ENCODE measurements at regions not wholly inside any gene's neighbourhood (a gene's known extent, or its start where the extent isn't known, plus 50 kb on each side); places are given as distances from the start of the nearest gene placed in this dataset.

GRCh38 chr17:53134548-53134947 lies 688.2 kb upstream of the KIF2B start:
- Histone ChIP-seq H3K4me2 (ENCODE audit: low read length) (no peak overlapping the region), H3F3A (ENCODE audit: control insufficient read depth, insufficient read depth) (no peaks in the 10 kb centered on the region), H4K20me1 (ENCODE audit: control insufficient read depth, insufficient read depth, low read depth, low read length) (no peaks in the 10 kb centered on the region), H3K4me3 (ENCODE audit: low read length) (no peak overlapping the region), H3K4me1 (ENCODE audit: control insufficient read depth, low read length) (no peaks in the 10 kb centered on the region), H3K79me2 (ENCODE audit: control insufficient read depth, low read length) (no peaks in the 10 kb centered on the region), H3K9me3 (ENCODE audit: control insufficient read depth, insufficient read depth, low read length) (no peaks in the 10 kb centered on the region), H3K9me2 (replicated peaks; ENCODE audit: control insufficient read depth, low read length) (no peaks in the 10 kb centered on the region), H3K36me3 (ENCODE audit: control insufficient read depth, low read length) (no peaks in the 10 kb centered on the region), H3K27ac (ENCODE audit: low read depth, low read length) (no peak overlapping the region), H3K27me3 (ENCODE audit: control insufficient read depth, low read length) (no peaks in the 10 kb centered on the region)
- no peak for TF ChIP-seq EZH2phosphoT487 (IDR thresholded peaks at IDR 0.05; ENCODE audit: borderline replicate concordance, low read length)
- TF ChIP-seq CTCF (IDR thresholded peaks at IDR 0.05; ENCODE audit: low read depth, low read length, poor library complexity, severe bottlenecking): no peak

- Histone ChIP-seq H3K36me3 (ENCODE audit: control insufficient read depth, low read length) (no peaks in the 10 kb centered on the region), H3K9me2 (replicated peaks; ENCODE audit: control insufficient read depth, low read length) (no peaks in the 10 kb centered on the region), H3K4me1 (ENCODE audit: control insufficient read depth, low read length) (no peaks in the 10 kb centered on the region), H3K4me3 (ENCODE audit: low read length) (no peak overlapping the region), H3K27me3 (ENCODE audit: control insufficient read depth, low read length) (no peaks in the 10 kb centered on the region), H3K79me2 (ENCODE audit: control insufficient read depth, low read length) (no peaks in the 10 kb centered on the region), H3K9me3 (ENCODE audit: control insufficient read depth, insufficient read depth, low read length) (no peaks in the 10 kb centered on the region), H3F3A (ENCODE audit: control insufficient read depth, insufficient read depth) (no peaks in the 10 kb centered on the region), H3K27ac (ENCODE audit: low read depth, low read length) (no peak overlapping the region), H3K4me2 (ENCODE audit: low read length) (no peak overlapping the region), H4K20me1 (ENCODE audit: control insufficient read depth, insufficient read depth, low read depth, low read length) (no peaks in the 10 kb centered on the region)
- TF ChIP-seq EZH2phosphoT487 (IDR thresholded peaks at IDR 0.05; ENCODE audit: borderline replicate concordance, low read length) (no peak), CTCF (IDR thresholded peaks at IDR 0.05; ENCODE audit: low read depth, low read length, poor library complexity, severe bottlenecking) (no peak)
Measured at GRCh38 chr17:53133876-53134275, 688.9 kb upstream of the KIF2B start.

GRCh38 chr17:53129863-53130262 lies 692.9 kb upstream of the KIF2B start:
- H3K9me2 ChIP-seq (replicated peaks; ENCODE audit: control insufficient read depth, low read length): no peaks in the 10 kb centered on the region
- H3K79me2 ChIP-seq (ENCODE audit: control insufficient read depth, low read length): no peaks in the 10 kb centered on the region
- H3F3A ChIP-seq (ENCODE audit: control insufficient read depth, insufficient read depth): no peaks in the 10 kb centered on the region
- H3K4me1 ChIP-seq (ENCODE audit: control insufficient read depth, low read length): no peaks in the 10 kb centered on the region
- TF ChIP-seq EZH2phosphoT487 (IDR thresholded peaks at IDR 0.05; ENCODE audit: borderline replicate concordance, low read length): no peak
- no peak for TF ChIP-seq CTCF (IDR thresholded peaks at IDR 0.05; ENCODE audit: low read depth, low read length, poor library complexity, severe bottlenecking)
- no peak overlapping the region for H3K4me2 ChIP-seq (ENCODE audit: low read length)
- H3K36me3 ChIP-seq (ENCODE audit: control insufficient read depth, low read length): no peaks in the 10 kb centered on the region
- H4K20me1 ChIP-seq (ENCODE audit: control insufficient read depth, insufficient read depth, low read depth, low read length): no peaks in the 10 kb centered on the region
- no peak overlapping the region for H3K27ac ChIP-seq (ENCODE audit: low read depth, low read length)
- no peaks in the 10 kb centered on the region for H3K9me3 ChIP-seq (ENCODE audit: control insufficient read depth, insufficient read depth, low read length)
- no peak overlapping the region for H3K4me3 ChIP-seq (ENCODE audit: low read length)
- no peaks in the 10 kb centered on the region for H3K27me3 ChIP-seq (ENCODE audit: control insufficient read depth, low read length)

GRCh38 chr17:53127331-53127730 lies 695.4 kb upstream of the KIF2B start:
- TF ChIP-seq EZH2phosphoT487 (IDR thresholded peaks at IDR 0.05; ENCODE audit: borderline replicate concordance, low read length): no peak
- no peak for TF ChIP-seq CTCF (IDR thresholded peaks at IDR 0.05; ENCODE audit: low read depth, low read length, poor library complexity, severe bottlenecking)
- H3F3A ChIP-seq (ENCODE audit: control insufficient read depth, insufficient read depth): no peaks in the 10 kb centered on the region
- no peaks in the 10 kb centered on the region for H4K20me1 ChIP-seq (ENCODE audit: control insufficient read depth, insufficient read depth, low read depth, low read length)
- H3K79me2 ChIP-seq (ENCODE audit: control insufficient read depth, low read length): no peaks in the 10 kb centered on the region
- no peaks in the 10 kb centered on the region for H3K9me3 ChIP-seq (ENCODE audit: control insufficient read depth, insufficient read depth, low read length)
- no peaks in the 10 kb centered on the region for H3K27me3 ChIP-seq (ENCODE audit: control insufficient read depth, low read length)
- H3K36me3 ChIP-seq (ENCODE audit: control insufficient read depth, low read length): no peaks in the 10 kb centered on the region
- H3K4me1 ChIP-seq (ENCODE audit: control insufficient read depth, low read length): no peaks in the 10 kb centered on the region
- no peak overlapping the region for H3K4me3 ChIP-seq (ENCODE audit: low read length)
- H3K9me2 ChIP-seq (replicated peaks; ENCODE audit: control insufficient read depth, low read length): no peaks in the 10 kb centered on the region
- H3K4me2 ChIP-seq (ENCODE audit: low read length): no peak overlapping the region
- H3K27ac ChIP-seq (ENCODE audit: low read depth, low read length): no peak overlapping the region
